HG03439 (cell line): ENCODE measurements at regions not wholly inside any gene's neighbourhood (a gene's known extent, or its start where the extent isn't known, plus 50 kb on each side); places are given as distances from the start of the nearest gene placed in this dataset.

Source experiments
- ATAC-seq: cut with Tn5 transposase; IDR thresholded peaks from one replicate; pipeline ENCODE4 v1.9.1; 2021; ENCODE audit warnings: mild to moderate bottlenecking, moderate library complexity; ENCODE audit not compliant: unreplicated experiment

DNA sequence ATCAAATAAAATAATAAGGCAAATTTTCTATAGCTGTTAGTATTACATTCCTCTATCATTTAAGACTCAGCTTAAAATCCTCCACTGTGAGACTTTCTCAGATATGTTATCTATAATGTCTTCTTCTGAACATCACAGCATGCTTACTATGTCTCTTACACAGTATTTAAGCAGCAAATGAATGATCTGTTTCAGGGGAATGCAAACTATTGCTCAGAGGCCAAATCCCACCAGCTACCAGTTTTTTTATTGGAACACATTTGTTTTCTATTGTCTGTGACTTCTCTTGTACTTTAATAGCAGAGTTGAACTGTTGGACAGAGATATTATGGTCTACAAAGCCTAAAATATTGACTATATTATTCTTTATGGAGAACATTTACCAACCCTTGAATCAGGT lies 59.6 kb downstream of the C3orf38 start:
- ATAC-seq: no peak

DNA sequence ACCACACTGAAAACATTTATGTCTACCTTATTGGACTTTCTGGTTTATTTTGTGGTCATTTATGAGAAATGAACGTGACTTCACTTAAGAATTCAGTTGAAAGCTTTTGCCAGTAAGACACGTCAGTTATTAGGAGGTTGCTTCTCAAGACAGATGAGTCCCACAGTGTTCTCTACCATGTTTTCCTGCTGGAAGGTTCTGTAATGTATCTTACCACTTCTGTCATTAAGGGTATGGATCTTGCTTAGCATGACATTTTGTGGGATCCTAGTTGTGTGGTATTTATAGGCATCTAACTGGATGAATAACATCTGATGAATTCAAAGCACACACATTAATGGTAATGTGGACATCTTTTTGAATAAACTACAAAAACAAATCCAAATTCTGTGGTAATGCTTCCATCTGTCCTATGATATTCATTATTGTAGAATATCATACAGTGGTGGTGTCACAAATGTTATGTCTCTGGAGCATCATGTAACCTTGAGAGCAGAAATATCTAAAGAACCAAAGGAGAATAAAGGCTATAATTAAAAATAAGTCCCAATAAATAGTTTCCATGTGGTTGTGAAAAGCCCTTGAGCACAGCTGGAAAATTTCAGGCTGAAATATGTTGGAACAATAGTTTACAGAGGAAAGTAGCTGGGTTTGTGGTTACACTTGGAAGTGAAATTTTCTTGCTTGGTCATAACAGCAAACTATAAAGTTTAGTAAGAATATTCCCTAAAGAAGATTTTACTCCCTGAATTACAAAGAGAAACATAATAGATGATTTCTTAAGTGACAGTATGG lies 61.5 kb downstream of the C3orf38 start:
- no peak for ATAC-seq

- ATAC-seq: no peak
Observed at GRCh38 chr3:88219138-88219792, 69.5 kb downstream of the C3orf38 start.

- ATAC-seq: no peak
Observed at GRCh38 chr3:88220126-88220525, 70.4 kb downstream of the C3orf38 start.

DNA sequence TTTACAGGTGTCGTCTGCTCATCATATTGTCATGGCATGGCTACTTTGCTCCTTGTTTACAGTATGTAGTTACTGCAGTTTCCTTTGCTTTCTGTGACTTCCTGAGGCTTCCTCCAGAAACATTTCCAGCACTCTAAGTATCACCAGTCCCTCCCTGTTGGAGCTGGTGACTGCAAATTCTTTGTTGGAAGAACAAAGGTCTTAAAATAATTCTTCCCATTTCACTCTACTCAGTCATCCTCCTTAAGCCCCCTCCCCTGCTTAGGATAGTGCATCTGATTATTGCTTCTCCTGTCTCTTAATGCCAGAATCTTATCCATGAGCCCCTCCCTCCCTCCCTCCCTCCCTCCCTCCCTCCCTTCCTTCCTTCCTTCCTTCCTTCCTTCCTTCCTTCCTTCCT lies 72.0 kb downstream of the C3orf38 start:
- ATAC-seq: no peak

- no peak for ATAC-seq
Observed at GRCh38 chr3:88222343-88222742, 72.6 kb downstream of the C3orf38 start.

GRCh38 chr3:88225326-88226008 lies 75.7 kb downstream of the C3orf38 start:
- no peak for ATAC-seq

GRCh38 chr3:88226910-88227309 lies 77.2 kb downstream of the C3orf38 start:
- no peak for ATAC-seq

DNA sequence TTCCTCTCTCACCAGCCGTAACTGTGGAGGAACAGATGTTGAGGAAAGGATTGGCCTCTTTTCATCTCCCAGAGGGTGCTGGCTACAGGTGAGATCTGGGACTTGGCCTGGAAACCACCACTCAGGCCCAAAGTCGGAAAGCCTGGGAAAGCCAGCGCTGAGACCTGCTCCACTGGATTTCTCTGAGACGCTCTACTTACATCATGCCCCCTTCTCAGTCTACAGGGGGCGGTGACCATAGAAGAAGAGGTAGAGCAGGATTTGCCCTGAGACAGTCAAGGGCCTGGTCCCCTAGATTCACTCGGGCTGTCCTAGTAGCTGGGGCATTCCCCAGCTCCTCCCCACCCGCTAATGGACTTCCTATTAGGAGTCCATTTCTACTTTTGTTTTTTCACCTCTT lies 80.9 kb downstream of the C3orf38 start:
- no peak for ATAC-seq

- no peak for ATAC-seq
Observed at GRCh38 chr3:88231207-88231606, 81.4 kb downstream of the C3orf38 start.

- ATAC-seq: no peak
Observed at GRCh38 chr3:88231632-88232031, 81.9 kb downstream of the C3orf38 start.

GRCh38 chr3:88235102-88235501 lies 85.3 kb downstream of the C3orf38 start:
- no peak for ATAC-seq

GRCh38 chr3:88239870-88240269 lies 90.1 kb downstream of the C3orf38 start:
- ATAC-seq: no peak

GRCh38 chr3:88248658-88249057 lies 98.9 kb downstream of the C3orf38 start:
- no peak for ATAC-seq

GRCh38 chr3:88259045-88259444 lies 109.3 kb downstream of the C3orf38 start:
- no peak for ATAC-seq

- no peak for ATAC-seq
Observed at GRCh38 chr3:88262527-88262926, 112.8 kb downstream of the C3orf38 start.

GRCh38 chr3:88263417-88264100 lies 113.8 kb downstream of the C3orf38 start:
- no peak for ATAC-seq

DNA sequence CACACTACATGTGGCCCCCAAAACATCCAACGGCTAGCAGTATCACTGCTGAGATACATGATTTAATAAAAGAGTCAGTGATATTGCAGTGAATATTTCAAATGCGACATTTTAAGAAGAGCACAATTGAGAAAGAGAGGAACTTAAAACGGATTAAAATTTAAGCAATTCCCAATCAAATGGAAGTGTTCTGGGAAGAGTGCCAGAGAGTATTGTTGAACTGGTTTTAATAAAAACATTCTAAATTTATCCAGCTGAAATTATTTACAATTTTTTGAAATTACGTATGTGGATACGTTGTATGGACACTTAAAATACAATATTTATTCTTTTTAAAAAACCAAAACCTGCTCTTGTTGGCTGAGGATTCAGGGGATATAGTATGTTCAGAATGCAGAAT lies 117.7 kb downstream of the C3orf38 start:
- no peak for ATAC-seq

GRCh38 chr3:88267847-88268246 lies 118.1 kb downstream of the C3orf38 start:
- no peak for ATAC-seq

GRCh38 chr3:88280326-88280725 lies 130.6 kb downstream of the C3orf38 start:
- ATAC-seq: no peak

DNA sequence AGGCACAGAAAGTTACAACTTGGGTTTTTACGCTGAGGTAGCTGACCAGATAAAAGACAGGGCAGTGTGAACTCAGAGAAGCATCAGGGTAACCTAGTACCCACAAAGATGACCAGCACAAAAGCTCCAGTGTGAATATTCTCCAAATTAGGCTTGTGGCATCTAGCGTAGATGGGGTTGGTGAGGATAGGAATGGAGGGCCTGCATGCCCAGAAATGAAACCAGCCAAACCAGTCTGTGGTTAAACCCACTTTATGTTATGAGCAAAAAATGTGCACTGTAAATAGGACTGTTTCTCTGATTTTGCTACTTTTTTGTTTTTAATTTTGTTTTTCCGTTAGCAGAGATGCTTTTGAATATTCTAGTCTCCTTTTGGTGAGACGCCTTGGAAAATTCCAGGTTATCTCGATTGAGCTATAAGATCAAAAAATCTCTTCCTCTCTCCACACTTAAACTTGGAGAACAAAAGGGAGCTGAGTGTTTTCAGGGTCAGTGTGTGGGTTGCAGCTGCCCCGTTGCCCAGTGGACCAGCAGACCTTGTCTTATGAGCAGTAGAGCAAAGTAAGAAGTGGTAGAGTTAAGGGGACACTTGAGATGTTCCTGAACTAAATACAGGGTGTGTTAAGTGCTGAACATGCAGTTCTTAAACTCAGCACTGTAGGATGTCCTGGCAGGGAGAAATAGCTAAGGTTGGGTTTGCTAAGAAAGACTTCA lies 132.9 kb downstream of the C3orf38 start:
- ATAC-seq: no peak
